Esophagus squamous epithelium (tissue), 4 donors: ENCODE measurements at regions not wholly inside any gene's neighbourhood (a gene's known extent, or its start where the extent isn't known, plus 50 kb on each side); places are given as distances from the start of the nearest gene placed in this dataset.

Experiments used
- CTCF ChIP-seq, 6 experiments: fragments of 450-650 bp in 4 of 6; fragments of 200-600 bp in 2 of 6; sonication (generic) in 2 of 6; IDR thresholded peaks; one replicate each; pipeline ENCODE4 v1.5.1; 2016 to 2019; ENCODE audit warnings: antibody characterized with exemption in 6 of 6, mild to moderate bottlenecking in 4 of 6, moderate library complexity in 4 of 6
- POLR2A ChIP-seq, 4 donors: fragments of 450-650 bp; IDR thresholded peaks; one replicate each; pipeline ENCODE4 v1.6.1; 2017; ENCODE audit warnings: antibody characterized with exemption in 4 of 4, mild to moderate bottlenecking in 4 of 4, moderate library complexity in 3 of 4

- TF ChIP-seq CTCF (IDR thresholded peaks at IDR 0.05), result no peak
- no peak for TF ChIP-seq POLR2A (IDR thresholded peaks at IDR 0.05)
These were observed 122.3 kb upstream of the CDH10 start for GRCh38 chr5:24767086-24767485.
